LNCaP clone FGC (cell line): ENCODE measurements at regions not wholly inside any gene's neighbourhood (a gene's known extent, or its start where the extent isn't known, plus 50 kb on each side); places are given as distances from the start of the nearest gene placed in this dataset.
"Not testable (repeated sequence)": the region's sequence is repeated elsewhere in the genome, so short reads cannot be mapped to it uniquely, and the experiment has no call there.

Experiments used
- DNase-seq: peaks from one replicate; pipeline ENCODE4 v3.0.0-alpha.2; 2011; ENCODE audit warnings: low read depth
- H3K4me3 ChIP-seq: 2 replicates; pipeline ENCODE4 v1.5.1; 2011; ENCODE audit warnings: mild to moderate bottlenecking, low read depth, low read length, control low read depth
- TF ChIP-seq, protein P1 (sequence below): IDR thresholded peaks from 2 replicates; pipeline ENCODE4 v1.5.1; 2012; ENCODE audit warnings: mild to moderate bottlenecking; ENCODE audit not compliant: control insufficient read depth, insufficient read depth; ENCODE audit errors: extremely low read depth

- TF ChIP-seq, protein P1, sequence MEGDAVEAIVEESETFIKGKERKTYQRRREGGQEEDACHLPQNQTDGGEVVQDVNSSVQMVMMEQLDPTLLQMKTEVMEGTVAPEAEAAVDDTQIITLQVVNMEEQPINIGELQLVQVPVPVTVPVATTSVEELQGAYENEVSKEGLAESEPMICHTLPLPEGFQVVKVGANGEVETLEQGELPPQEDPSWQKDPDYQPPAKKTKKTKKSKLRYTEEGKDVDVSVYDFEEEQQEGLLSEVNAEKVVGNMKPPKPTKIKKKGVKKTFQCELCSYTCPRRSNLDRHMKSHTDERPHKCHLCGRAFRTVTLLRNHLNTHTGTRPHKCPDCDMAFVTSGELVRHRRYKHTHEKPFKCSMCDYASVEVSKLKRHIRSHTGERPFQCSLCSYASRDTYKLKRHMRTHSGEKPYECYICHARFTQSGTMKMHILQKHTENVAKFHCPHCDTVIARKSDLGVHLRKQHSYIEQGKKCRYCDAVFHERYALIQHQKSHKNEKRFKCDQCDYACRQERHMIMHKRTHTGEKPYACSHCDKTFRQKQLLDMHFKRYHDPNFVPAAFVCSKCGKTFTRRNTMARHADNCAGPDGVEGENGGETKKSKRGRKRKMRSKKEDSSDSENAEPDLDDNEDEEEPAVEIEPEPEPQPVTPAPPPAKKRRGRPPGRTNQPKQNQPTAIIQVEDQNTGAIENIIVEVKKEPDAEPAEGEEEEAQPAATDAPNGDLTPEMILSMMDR: no peak
- H3K4me3 ChIP-seq: no peak overlapping the region
- no peak for DNase-seq
Measured at GRCh38 chr10:121672733-121673132, 74.5 kb upstream of the FGFR2 start.

DNA sequence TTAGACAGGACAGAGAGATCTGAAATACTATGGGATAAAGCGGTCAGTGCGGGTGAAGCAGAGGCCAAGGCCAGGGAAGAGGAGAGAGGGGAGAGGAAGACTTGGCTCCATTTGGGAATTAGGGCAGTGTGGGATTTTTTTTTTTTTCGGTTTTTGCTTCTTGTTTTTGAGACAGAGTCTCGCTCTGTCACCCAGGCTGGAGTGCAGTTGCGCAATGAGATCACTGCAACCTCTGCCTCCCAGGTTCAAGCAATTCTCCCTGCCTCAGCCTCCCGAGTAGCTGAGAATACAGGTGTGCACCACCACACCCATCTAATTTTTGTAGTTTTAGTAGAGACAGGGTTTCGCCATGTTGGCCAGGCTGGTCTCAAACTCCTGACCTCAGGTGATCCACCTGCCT is 71.6 kb upstream of the FGFR2 start:
- H3K4me3 ChIP-seq, DNase-seq: not testable (repeated sequence)

- TF ChIP-seq, protein P1: no peak
- DNase-seq: no peak
- H3K4me3 ChIP-seq: no peak overlapping the region
Measured at GRCh38 chr10:121669028-121669374, 70.8 kb upstream of the FGFR2 start.

DNA sequence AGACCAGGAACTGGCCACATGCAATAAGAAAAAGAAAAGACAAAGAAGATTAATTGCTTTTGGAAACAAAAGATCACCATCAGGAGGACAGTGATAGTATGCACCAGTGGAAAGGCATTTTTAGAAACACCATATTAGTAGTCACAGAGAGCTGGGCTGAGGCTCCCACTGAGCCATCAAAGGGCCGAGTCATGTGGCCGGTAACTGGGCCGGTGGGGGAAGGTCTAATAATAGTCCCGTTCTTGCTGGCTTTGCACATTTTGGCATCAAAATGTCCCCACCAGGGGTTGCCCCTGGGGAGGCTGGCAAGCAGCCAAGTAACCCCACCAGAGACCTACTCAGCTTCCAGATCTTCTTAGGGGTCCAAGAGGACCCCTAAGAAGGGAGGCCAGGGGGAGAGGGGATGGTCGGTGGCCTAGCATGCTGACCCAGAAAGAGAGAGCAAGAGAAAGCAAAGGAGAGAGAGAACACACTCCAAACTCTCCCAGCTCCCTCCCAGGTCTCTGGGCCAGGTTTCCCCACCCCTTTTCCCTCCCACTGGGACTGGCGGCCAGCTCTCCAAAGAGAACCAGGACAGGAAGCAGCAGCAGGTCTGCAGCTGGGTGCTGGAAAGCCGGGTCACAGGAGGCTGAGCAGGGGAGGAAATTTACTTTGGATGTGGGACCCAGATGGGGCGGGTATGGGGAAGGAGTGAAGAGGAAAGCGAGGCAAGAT is 70.2 kb upstream of the FGFR2 start:
- TF ChIP-seq, protein P1: no peak
- H3K4me3 ChIP-seq: no peak overlapping the region
- DNase-seq: no peak

- no peak overlapping the region for H3K4me3 ChIP-seq
- no peak for DNase-seq
- TF ChIP-seq, protein P1: no peak
Measured at GRCh38 chr10:121667948-121668313, 69.7 kb upstream of the FGFR2 start.

- no peak for DNase-seq
- TF ChIP-seq, protein P1: no peak
- no peak overlapping the region for H3K4me3 ChIP-seq
Measured at GRCh38 chr10:121665809-121666208, 67.6 kb upstream of the FGFR2 start.

DNA sequence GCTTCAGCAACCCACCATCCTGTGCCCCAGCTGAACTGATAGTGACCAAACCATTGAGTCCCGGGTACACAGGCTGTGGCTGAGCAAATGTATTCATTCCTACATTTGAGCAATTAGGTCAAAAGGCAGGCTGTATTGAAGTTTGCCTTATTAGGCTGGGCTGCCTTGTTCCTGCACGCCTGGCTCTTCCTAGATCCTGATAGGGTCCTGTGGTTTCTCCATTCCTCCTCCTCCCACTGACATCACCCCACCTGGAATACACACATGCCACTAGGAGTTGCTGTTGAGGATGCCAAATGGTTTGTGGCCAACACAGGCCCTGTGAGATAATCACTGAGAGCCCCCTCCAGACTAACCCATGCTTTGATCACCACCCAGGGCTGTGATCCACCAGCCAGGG is 66.4 kb upstream of the FGFR2 start:
- no peak for DNase-seq
- TF ChIP-seq, protein P1: no peak
- H3K4me3 ChIP-seq: no peak overlapping the region
